GM12891 (cell line): ENCODE measurements at regions not wholly inside any gene's neighbourhood (a gene's known extent, or its start where the extent isn't known, plus 50 kb on each side); places are given as distances from the start of the nearest gene placed in this dataset.

Experiments
- DNase-seq: peaks from one replicate; pipeline ENCODE4 v3.0.0; 2011; ENCODE audit warnings: low spot score; ENCODE audit not compliant: insufficient read length
- FAIRE-seq: peaks from 2 replicates; lab custom pipeline; 2011; peaks lifted over from hg19 to GRCh38; lab: Jason Lieb, UNC
- PAX5 ChIP-seq: IDR thresholded peaks from 2 replicates; pipeline ENCODE4 v1.6.1; 2011; ENCODE audit warnings: low read length, moderate library complexity, mild to moderate bottlenecking; ENCODE audit not compliant: insufficient read depth, severe bottlenecking
- POLR2A ChIP-seq: IDR thresholded peaks from 2 replicates; pipeline ENCODE4 v1.6.1; 2011; ENCODE audit warnings: low read depth, low read length, control low read depth
- POLR2AphosphoS5 ChIP-seq: IDR thresholded peaks from 2 replicates; pipeline ENCODE4 v1.6.1; 2011; ENCODE audit warnings: low read depth, low read length, control low read depth
- POU2F2 ChIP-seq: IDR thresholded peaks from 2 replicates; pipeline ENCODE4 v1.6.1; 2011; ENCODE audit warnings: low read depth, mild to moderate bottlenecking, control low read depth, low read length, moderate library complexity
- SPI1 ChIP-seq: IDR thresholded peaks from 2 replicates; pipeline ENCODE4 v1.6.1; 2011; ENCODE audit warnings: low read depth, low read length, control low read depth
- TAF1 ChIP-seq: IDR thresholded peaks from 2 replicates; pipeline ENCODE4 v1.6.1; 2011; ENCODE audit warnings: low read depth, low read length, control low read depth

GRCh38 chr12:95411466-95411865 is 62.5 kb upstream of the METAP2 start:
- DNase-seq (no peak), FAIRE-seq (no peak)
- TF ChIP-seq POU2F2 = no peak

- DNase-seq = no peak
- TF ChIP-seq POU2F2 = no peak
- no peak for TF ChIP-seq PAX5
- no peak for TF ChIP-seq POLR2AphosphoS5
- no peak for TF ChIP-seq SPI1
- no peak for TF ChIP-seq TAF1
- TF ChIP-seq POLR2A = no peak
- FAIRE-seq = no peak
Measured at GRCh38 chr12:95412482-95413311, 61.3 kb upstream of the METAP2 start.

- DNase-seq = no peak
- no peak for TF ChIP-seq POLR2A
- no peak for TF ChIP-seq TAF1
- TF ChIP-seq POU2F2 = no peak
- no peak for TF ChIP-seq PAX5
- TF ChIP-seq POLR2AphosphoS5 = no peak
- TF ChIP-seq SPI1 = no peak
- no peak for FAIRE-seq
Measured at GRCh38 chr12:95413576-95413975, 60.4 kb upstream of the METAP2 start.

DNA sequence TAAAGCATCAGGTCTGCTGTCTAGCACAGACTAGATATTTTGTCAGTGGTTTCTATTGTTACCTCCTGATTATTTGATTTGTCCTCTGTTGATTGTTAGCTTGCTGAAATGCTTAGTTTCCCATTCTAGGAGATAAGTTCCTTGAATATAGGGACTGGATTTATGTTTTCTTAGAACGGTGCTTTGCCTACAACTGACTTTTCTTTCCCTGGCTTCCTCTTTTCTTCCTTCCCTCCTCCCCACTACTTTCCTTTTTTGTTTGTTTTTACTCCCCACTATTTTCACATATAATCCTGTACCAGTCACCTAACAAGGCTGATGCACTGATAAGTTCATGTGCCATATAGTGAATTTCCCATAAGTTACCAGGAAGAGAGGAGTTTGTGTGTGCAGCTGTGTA is 58.5 kb upstream of the METAP2 start:
- FAIRE-seq = no peak
- DNase-seq = no peak
- TF ChIP-seq POLR2A = no peak
- no peak for TF ChIP-seq PAX5
- TF ChIP-seq POU2F2 = no peak
- TF ChIP-seq POLR2AphosphoS5 = no peak
- no peak for TF ChIP-seq SPI1
- no peak for TF ChIP-seq TAF1

DNA sequence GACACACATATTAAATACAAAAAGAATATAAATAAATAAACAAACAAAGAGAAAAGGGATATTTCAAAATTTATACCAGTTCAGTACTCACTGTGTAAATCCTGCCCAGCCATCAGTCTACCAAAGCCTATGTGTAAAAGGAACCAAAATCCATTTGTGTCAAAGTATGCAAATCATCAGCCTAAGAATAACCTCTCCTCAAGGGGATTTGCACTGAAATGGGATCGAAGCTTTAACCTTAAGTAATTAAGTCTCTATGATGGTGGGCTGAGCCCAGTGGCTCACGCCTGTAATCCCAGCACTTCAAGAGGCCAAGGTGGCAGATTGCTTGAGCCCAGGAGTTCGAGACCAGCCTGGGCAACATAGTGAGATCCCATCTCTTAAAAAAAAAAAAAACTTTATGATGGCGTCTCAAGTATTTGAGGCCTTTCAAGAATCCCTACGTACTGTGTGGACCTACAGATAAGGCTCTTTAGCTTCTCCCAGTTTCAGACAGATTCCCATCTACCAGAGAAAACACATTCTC is 57.8 kb upstream of the METAP2 start:
- FAIRE-seq = no peak
- TF ChIP-seq POU2F2 (no peak), POLR2A (no peak), POLR2AphosphoS5 (no peak), TAF1 (no peak), PAX5 (no peak), SPI1 (no peak)
- no peak for DNase-seq

GRCh38 chr12:95417372-95417771 is 56.6 kb upstream of the METAP2 start:
- TF ChIP-seq POLR2A = no peak
- TF ChIP-seq PAX5 = no peak
- TF ChIP-seq SPI1 = no peak
- TF ChIP-seq TAF1 = no peak
- TF ChIP-seq POU2F2 = no peak
- TF ChIP-seq POLR2AphosphoS5 = no peak
- no peak for DNase-seq
- FAIRE-seq = no peak

DNA sequence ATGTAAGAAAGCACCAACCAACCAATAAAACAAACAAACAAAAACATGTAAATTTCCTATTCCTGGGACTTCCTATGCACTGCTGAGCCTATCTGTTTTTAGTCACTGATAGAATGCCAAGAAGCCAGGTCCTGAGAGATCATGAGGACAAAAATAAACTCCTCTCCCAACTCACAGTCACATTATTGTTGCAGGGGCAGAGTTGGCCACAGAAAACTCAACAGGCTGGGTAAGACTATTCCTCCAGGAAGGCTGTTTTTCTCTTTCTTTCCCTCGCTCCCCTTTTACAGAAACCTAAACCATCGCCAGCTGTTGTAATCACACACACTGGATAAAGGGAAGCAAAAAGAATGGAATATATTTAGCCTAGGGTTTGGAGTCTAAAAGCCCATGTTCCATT is 55.8 kb upstream of the METAP2 start:
- FAIRE-seq (no peak), DNase-seq (no peak)
- TF ChIP-seq POLR2A (no peak), POLR2AphosphoS5 (no peak), POU2F2 (no peak), TAF1 (no peak), PAX5 (no peak), SPI1 (no peak)
